IMR-90 (cell line): ENCODE measurements at regions not wholly inside any gene's neighbourhood (a gene's known extent, or its start where the extent isn't known, plus 50 kb on each side); places are given as distances from the start of the nearest gene placed in this dataset.

Experiments used
- ATAC-seq: fragments of 200-7000 bp; cut with Tn5 transposase; 2 replicates; pipeline ENCODE4 v1.9.1; 2020; ENCODE audit warnings: low read depth, mild to moderate bottlenecking, moderate library complexity
- BruUV-seq: library from RNA; stranded (reverse); fragments of 400-500 nt; replicated peaks from 2 replicates; lab custom pipeline; 2021; lab: Mats Ljungman, UMichigan
- CTCF ChIA-PET: fragments of 300-600 bp; formaldehyde crosslinking; extraction: SDS; loops from one replicate; lab custom pipeline; 2021; ENCODE audit warnings: antibody characterized with exemption; lab: Yijun Ruan, JAX
- POLR2A ChIA-PET: fragments of 300-600 bp; sonication (Branson Sonifier 250); formaldehyde crosslinking; loops from one replicate; lab custom pipeline; 2022; ENCODE audit warnings: antibody characterized with exemption; ENCODE audit not compliant: unreplicated experiment; lab: Charles Lee
- DNase-seq: peaks from one replicate; pipeline ENCODE4 v3.0.0; 2013
- H2AFZ ChIP-seq: replicated peaks from 2 replicates; pipeline ENCODE3; 2013; ENCODE audit warnings: low read length, mild to moderate bottlenecking; ENCODE audit not compliant: poor library complexity
- H2AK5ac ChIP-seq: 2 replicates; pipeline ENCODE4 v1.6.1; 2013; ENCODE audit warnings: low read depth, low read length, inconsistent platforms
- H2AK9ac ChIP-seq: replicated peaks from 2 replicates; pipeline ENCODE3; 2013; ENCODE audit warnings: mild to moderate bottlenecking, low read depth, low read length, moderate library complexity; ENCODE audit not compliant: poor library complexity
- H2BK120ac ChIP-seq: 2 replicates; pipeline ENCODE4 v1.6.1; 2013; ENCODE audit warnings: low read depth, low read length, inconsistent platforms
- H2BK15ac ChIP-seq: 3 replicates; pipeline ENCODE4 v1.6.1; 2013; ENCODE audit warnings: low read depth, low read length, inconsistent platforms
- H2BK20ac ChIP-seq: 2 replicates; pipeline ENCODE4 v1.6.1; 2013; ENCODE audit warnings: low read depth, mild to moderate bottlenecking, inconsistent platforms, low read length, moderate library complexity
- H2BK5ac ChIP-seq: 2 replicates; pipeline ENCODE4 v1.6.1; 2013; ENCODE audit warnings: mild to moderate bottlenecking, low read depth, low read length, inconsistent platforms; ENCODE audit not compliant: poor library complexity, severe bottlenecking
- H3K14ac ChIP-seq: replicated peaks from 2 replicates; pipeline ENCODE4 v1.6.1; 2013; ENCODE audit warnings: low read depth, low read length, inconsistent platforms
- H3K18ac ChIP-seq: 2 replicates; pipeline ENCODE4 v1.6.1; 2013; ENCODE audit warnings: low read depth, low read length, control low read depth
- H3K23ac ChIP-seq: 2 replicates; pipeline ENCODE4 v1.6.1; 2013; ENCODE audit warnings: low read depth, low read length, inconsistent platforms
- H3K27ac ChIP-seq: 2 replicates; pipeline ENCODE4 v1.5.1; 2013; ENCODE audit warnings: mild to moderate bottlenecking, control low read depth, low read length; ENCODE audit not compliant: insufficient read depth
- H3K27me3 ChIP-seq: 2 replicates; pipeline ENCODE4 v1.6.1; 2013; ENCODE audit warnings: low read length; ENCODE audit not compliant: control insufficient read depth, insufficient read depth
- H3K36me3 ChIP-seq: 2 replicates; pipeline ENCODE4 v1.6.1; 2013; ENCODE audit warnings: low read length, mixed read lengths; ENCODE audit not compliant: control insufficient read depth, insufficient read depth
- H3K4ac ChIP-seq: 2 replicates; pipeline ENCODE4 v1.6.1; 2013; ENCODE audit warnings: low read depth, low read length, inconsistent platforms
- H3K4me1 ChIP-seq: 2 replicates; pipeline ENCODE4 v1.6.1; 2013; ENCODE audit warnings: low read length, mixed read lengths; ENCODE audit not compliant: control insufficient read depth, insufficient read depth
- H3K4me2 ChIP-seq: 2 replicates; pipeline ENCODE4 v1.6.1; 2013; ENCODE audit warnings: low read depth, mild to moderate bottlenecking, control low read depth, low read length, moderate library complexity
- H3K4me3 ChIP-seq: 2 replicates; pipeline ENCODE4 v1.5.1; 2013; ENCODE audit warnings: low read depth, mild to moderate bottlenecking, control low read depth, low read length, moderate library complexity; ENCODE audit not compliant: insufficient read depth
- H3K56ac ChIP-seq: 2 replicates; pipeline ENCODE4 v1.6.1; 2013; ENCODE audit warnings: low read length, inconsistent platforms; ENCODE audit not compliant: insufficient read depth; ENCODE audit errors: extremely low read depth
- H3K79me1 ChIP-seq, 2 experiments: 2 replicates each; pipeline ENCODE4 v1.6.1; 2013; ENCODE audit warnings: low read length in 2 of 2, inconsistent platforms in 1 of 2, low read depth in 1 of 2
- H3K9ac ChIP-seq: 2 replicates; pipeline ENCODE4 v1.6.1; 2013; ENCODE audit warnings: low read depth, low read length, control low read depth
- H3K9me1 ChIP-seq: 2 replicates; pipeline ENCODE4 v1.6.1; 2013; ENCODE audit warnings: low read length, inconsistent platforms; ENCODE audit not compliant: insufficient read depth
- H3K9me3 ChIP-seq: 2 replicates; pipeline ENCODE4 v1.6.1; 2013; ENCODE audit warnings: low read length; ENCODE audit not compliant: control insufficient read depth, insufficient read depth
- H4K20me1 ChIP-seq: 2 replicates; pipeline ENCODE4 v1.6.1; 2013; ENCODE audit warnings: low read length, inconsistent platforms; ENCODE audit not compliant: insufficient read depth
- H4K5ac ChIP-seq: 2 replicates; pipeline ENCODE4 v1.6.1; 2013; ENCODE audit warnings: mild to moderate bottlenecking, low read depth, low read length, control low read depth
- H4K8ac ChIP-seq, 2 experiments: 2 replicates each; pipeline ENCODE4 v1.6.1; 2013; ENCODE audit warnings: low read depth in 2 of 2, low read length in 2 of 2, control low read depth in 1 of 2, inconsistent platforms in 1 of 2
- H4K91ac ChIP-seq: 2 replicates; pipeline ENCODE4 v1.6.1; 2013; ENCODE audit warnings: low read depth, low read length, inconsistent platforms; ENCODE audit not compliant: insufficient read depth
- BHLHE40 ChIP-seq: fragments of 150-350 bp; IDR thresholded peaks from 2 replicates; pipeline ENCODE4 v1.6.1; 2016; ENCODE audit warnings: mild to moderate bottlenecking, low read depth, low read length
- CEBPB ChIP-seq: IDR thresholded peaks from 2 replicates; pipeline ENCODE4 v1.6.1; 2012; ENCODE audit warnings: low read depth, low read length, improper control_type of control experiment
- MXI1 ChIP-seq: IDR thresholded peaks from 2 replicates; pipeline ENCODE4 v1.6.1; 2012; ENCODE audit warnings: low read depth, mild to moderate bottlenecking, low read length, moderate library complexity, borderline replicate concordance
- RFX5 ChIP-seq: IDR thresholded peaks from 2 replicates; pipeline ENCODE4 v1.8.0; 2012; ENCODE audit warnings: low read depth, mild to moderate bottlenecking, low read length, moderate library complexity
- dilution Hi-C: fragments of 300-500 bp; cut with HindIII; formaldehyde crosslinking; loops from one replicate; pipeline ENCODE4 v1.14.3; 2018; ENCODE audit warnings: low sequenced_read_pairs; ENCODE audit not compliant: unreplicated experiment
- in situ Hi-C: fragments of 300-500 bp; cut with MboI; formaldehyde crosslinking; loops from 3 replicates; pipeline ENCODE4 v1.14.3; 2019; ENCODE audit warnings: low sequenced_read_pairs, inconsistent platforms, mixed read lengths
- intact Hi-C: fragments of 100-400 bp; cut with micrococcal nuclease; formaldehyde crosslinking; loops from 2 replicates; pipeline ENCODE4 v1.10.0; 2022

DNA sequence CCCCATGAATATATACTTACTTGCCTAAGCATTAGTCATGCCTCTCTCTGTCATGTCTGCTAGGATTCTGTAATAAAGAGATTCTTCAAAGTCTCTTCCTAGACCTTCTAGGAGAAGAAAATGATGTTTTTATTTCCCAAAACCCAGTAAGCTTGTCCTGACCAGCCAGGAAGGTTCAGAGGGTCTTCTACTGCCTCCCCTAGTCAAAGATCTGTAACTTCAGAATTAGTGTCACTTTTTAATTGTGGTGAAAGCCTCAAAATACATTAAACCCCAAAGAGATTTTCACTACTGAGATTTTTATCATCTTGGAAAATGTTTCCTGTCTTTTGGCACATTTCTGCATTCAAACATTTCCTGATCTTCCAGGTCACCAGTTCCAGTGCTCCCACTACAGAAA, 232.9 kb upstream of the STK17B start:
- Histone ChIP-seq H2AFZ (no peak overlapping the region), H3K56ac (no peak overlapping the region), H4K91ac (no peak overlapping the region), H2BK5ac (no peak overlapping the region), H3K4me3 (no peak overlapping the region), H4K5ac (no peak overlapping the region), H3K4me2 (no peak overlapping the region), H3K4me1 (peaks cover 2% of the 10 kb centered on the region; the same call in 1 of the 2 replicates), H3K23ac (no peak overlapping the region), H3K79me1 (peaks cover 0 to 3% of the 10 kb centered on the region in 2 experiments; a peak in 1 of 4 replicates), H3K9me1 (peaks cover 2% of the 10 kb centered on the region; the same call in 1 of the 2 replicates), H2AK5ac (no peak overlapping the region), H2AK9ac (no peak overlapping the region), H3K27ac (no peak overlapping the region), H4K20me1 (no peaks in the 10 kb centered on the region), H3K9ac (no peak overlapping the region), H3K27me3 (no peaks in the 10 kb centered on the region), H2BK15ac (no peak overlapping the region), H3K9me3 (no peaks in the 10 kb centered on the region), H3K36me3 (no peaks in the 10 kb centered on the region), H2BK20ac (no peak overlapping the region), H4K8ac (no peak overlapping the region), H3K18ac (no peak overlapping the region), H2BK120ac (no peak overlapping the region), H3K4ac (no peak overlapping the region), H3K14ac (no peak overlapping the region)
- ChIA-PET POLR2A (no interaction called here), CTCF (interaction anchor here (1.1 kb wide), 1 partner anchor 105 kb away, joined by 3 read pairs; no protein-coding TSS in a partner anchor)
- TF ChIP-seq RFX5 (no peak), BHLHE40 (no peak), MXI1 (no peak), CEBPB (no peak)
- no peak for DNase-seq
- no peak for ATAC-seq
- BruUV-seq: no TSS peak
- in situ Hi-C loops: no loop called here
- dilution Hi-C loops: no loop called here
- intact Hi-C loops: no loop called here
